HFF-Myc (cell line): ENCODE measurements at regions not wholly inside any gene's neighbourhood (a gene's known extent, or its start where the extent isn't known, plus 50 kb on each side); places are given as distances from the start of the nearest gene placed in this dataset.

Experiments used
- DNase-seq: peaks from one replicate; pipeline ENCODE4 v3.0.0-alpha.2; 2011; ENCODE audit warnings: low read depth; ENCODE audit errors: extremely low read depth
- H3K4me3 ChIP-seq: replicated peaks from 2 replicates; pipeline ENCODE4 v1.5.1; 2011; ENCODE audit warnings: low read depth, mild to moderate bottlenecking, control low read depth, low read length
- TF ChIP-seq, protein P1 (sequence below): IDR thresholded peaks from 2 replicates; pipeline ENCODE4 v1.5.1; 2012; ENCODE audit warnings: mild to moderate bottlenecking, low read depth, low read length, control low read depth; ENCODE audit errors: missing control alignments

GRCh38 chr2:183383854-183384253 is 259.6 kb downstream of the NUP35 start:
- no peak overlapping the region for H3K4me3 ChIP-seq
- no peak for DNase-seq
- TF ChIP-seq, protein P1, sequence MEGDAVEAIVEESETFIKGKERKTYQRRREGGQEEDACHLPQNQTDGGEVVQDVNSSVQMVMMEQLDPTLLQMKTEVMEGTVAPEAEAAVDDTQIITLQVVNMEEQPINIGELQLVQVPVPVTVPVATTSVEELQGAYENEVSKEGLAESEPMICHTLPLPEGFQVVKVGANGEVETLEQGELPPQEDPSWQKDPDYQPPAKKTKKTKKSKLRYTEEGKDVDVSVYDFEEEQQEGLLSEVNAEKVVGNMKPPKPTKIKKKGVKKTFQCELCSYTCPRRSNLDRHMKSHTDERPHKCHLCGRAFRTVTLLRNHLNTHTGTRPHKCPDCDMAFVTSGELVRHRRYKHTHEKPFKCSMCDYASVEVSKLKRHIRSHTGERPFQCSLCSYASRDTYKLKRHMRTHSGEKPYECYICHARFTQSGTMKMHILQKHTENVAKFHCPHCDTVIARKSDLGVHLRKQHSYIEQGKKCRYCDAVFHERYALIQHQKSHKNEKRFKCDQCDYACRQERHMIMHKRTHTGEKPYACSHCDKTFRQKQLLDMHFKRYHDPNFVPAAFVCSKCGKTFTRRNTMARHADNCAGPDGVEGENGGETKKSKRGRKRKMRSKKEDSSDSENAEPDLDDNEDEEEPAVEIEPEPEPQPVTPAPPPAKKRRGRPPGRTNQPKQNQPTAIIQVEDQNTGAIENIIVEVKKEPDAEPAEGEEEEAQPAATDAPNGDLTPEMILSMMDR = no peak

GRCh38 chr2:183389546-183390080 is 265.4 kb downstream of the NUP35 start:
- H3K4me3 ChIP-seq = no peak overlapping the region
- TF ChIP-seq, protein P1 = no peak
- DNase-seq = no peak

DNA sequence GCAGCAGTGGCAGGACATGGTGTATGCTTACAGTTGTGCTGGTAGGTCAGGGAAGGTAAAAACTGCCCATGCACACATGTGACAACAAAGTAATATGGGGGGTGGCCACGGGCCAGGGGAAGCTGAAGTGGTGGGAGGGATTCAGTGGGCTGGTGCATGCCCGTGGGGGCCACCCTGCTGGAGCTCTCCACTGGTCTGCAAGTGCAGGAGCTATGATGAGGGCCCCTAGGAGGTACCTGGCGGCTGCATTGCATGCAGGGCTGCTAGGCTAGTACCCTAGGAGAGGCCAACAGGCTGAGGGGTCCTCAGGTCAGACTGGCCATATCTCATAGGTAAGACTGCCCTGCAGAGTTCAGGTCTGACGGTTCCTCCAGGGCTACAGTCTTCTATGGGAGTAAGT is 265.9 kb downstream of the NUP35 start:
- TF ChIP-seq, protein P1 = no peak
- H3K4me3 ChIP-seq = no peak overlapping the region
- no peak for DNase-seq

GRCh38 chr2:183404392-183404791 is 280.1 kb downstream of the NUP35 start:
- DNase-seq = no peak
- TF ChIP-seq, protein P1 = no peak
- H3K4me3 ChIP-seq = no peak overlapping the region

- TF ChIP-seq, protein P1 = no peak
- no peak overlapping the region for H3K4me3 ChIP-seq
- no peak for DNase-seq
These were observed 284.3 kb downstream of the NUP35 start for GRCh38 chr2:183408562-183408961.

GRCh38 chr2:183409662-183410061 is 285.4 kb downstream of the NUP35 start:
- no peak overlapping the region for H3K4me3 ChIP-seq
- TF ChIP-seq, protein P1 = no peak
- DNase-seq = no peak

DNA sequence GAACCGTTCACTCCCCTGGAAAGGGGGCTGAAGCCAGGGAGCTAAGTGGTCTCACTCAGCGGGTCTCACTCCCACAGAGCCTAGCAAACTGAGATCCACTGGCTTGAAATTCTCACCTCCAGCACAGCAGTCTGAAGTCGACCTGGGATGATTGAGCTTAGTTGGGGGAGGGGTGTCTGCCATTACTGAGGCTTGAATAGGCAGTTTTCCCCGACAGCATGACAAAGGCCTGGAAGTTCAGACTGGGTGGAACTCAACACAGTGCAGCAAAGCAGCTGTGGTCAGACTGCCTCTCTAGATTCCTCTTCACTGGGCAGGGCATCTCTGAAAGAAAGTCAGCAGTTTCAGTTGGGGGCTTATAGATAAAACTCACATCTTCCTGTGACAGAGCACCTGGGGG is 292.5 kb downstream of the NUP35 start:
- no peak overlapping the region for H3K4me3 ChIP-seq
- no peak for DNase-seq
- TF ChIP-seq, protein P1 = no peak
